Stimulated activated CD8-positive, alpha-beta memory T cell treated with anti-CD3 and anti-CD28 coated beads, Interleukin-7, amount 100 ng/mL, for 24 hours (primary cell): ENCODE measurements at regions not wholly inside any gene's neighbourhood (a gene's known extent, or its start where the extent isn't known, plus 50 kb on each side); places are given as distances from the start of the nearest gene placed in this dataset.

ENCODE experiments used
- DNase-seq: peaks from one replicate; pipeline ENCODE4 v3.0.0-alpha.2; 2020; ENCODE audit warnings: low read depth

DNA sequence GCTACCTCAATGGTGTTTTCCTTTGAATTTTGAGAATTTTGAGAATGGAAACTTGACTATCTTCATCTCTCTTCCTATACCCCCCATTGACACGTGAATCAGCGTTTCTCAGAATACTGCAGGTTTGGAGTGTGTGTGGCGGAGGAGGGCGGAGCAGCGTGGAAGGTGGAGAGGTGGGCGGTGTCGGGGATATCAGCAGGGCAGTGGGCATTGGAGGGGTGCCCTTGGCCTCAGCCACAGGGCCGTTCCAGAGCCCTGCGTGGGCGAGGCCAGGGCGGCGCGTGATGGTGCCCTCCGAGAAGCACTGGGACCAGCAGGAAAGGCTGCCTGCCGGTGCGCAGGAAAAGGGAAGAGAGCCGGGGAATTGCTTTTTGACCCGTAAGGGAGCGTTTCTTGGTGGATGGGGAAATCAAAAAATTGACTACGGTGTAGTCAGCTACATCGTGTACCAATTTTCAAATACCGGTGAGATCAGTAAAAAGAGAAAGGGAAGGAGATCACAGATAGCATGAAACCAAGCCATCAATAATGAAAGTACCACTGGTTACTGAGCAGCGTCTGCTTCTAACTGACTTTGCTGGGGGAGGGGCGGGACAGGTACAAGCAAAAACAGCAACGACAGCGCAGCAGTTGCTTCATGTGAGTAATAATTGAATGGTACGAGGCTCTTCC lies 82.7 kb upstream of the DUSP22 start:
- peak; percentile 33 for DNase-seq

GRCh38 chr6:210104-210456 lies 82.2 kb upstream of the DUSP22 start:
- no peak for DNase-seq

- DNase-seq = no peak
Measured at GRCh38 chr6:210778-211374, 81.4 kb upstream of the DUSP22 start.

GRCh38 chr6:211871-212497 lies 80.3 kb upstream of the DUSP22 start:
- DNase-seq = no peak

DNA sequence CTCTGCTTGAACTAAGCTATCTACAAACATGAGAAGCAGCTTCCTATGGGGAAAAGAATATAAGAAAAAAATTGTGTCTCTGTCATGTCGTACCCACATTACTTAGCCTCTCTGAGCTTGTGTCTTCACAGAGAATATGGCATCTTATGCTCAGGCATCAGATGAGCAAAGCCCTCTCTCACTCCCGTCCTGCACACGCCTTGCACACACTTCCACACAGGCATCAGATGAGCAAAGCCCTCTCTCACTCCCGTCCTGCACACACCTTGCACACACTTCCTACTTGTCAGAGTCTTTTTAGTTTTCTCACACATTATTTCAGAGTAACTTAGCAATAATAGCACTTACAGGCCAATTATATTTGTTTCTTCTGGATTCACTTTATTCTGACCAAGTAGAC lies 79.0 kb upstream of the DUSP22 start:
- no peak for DNase-seq

GRCh38 chr6:214428-214827 lies 77.9 kb upstream of the DUSP22 start:
- DNase-seq = no peak

GRCh38 chr6:215335-216034 lies 76.8 kb upstream of the DUSP22 start:
- DNase-seq = no peak

GRCh38 chr6:217048-217659 lies 75.1 kb upstream of the DUSP22 start:
- no peak for DNase-seq

DNA sequence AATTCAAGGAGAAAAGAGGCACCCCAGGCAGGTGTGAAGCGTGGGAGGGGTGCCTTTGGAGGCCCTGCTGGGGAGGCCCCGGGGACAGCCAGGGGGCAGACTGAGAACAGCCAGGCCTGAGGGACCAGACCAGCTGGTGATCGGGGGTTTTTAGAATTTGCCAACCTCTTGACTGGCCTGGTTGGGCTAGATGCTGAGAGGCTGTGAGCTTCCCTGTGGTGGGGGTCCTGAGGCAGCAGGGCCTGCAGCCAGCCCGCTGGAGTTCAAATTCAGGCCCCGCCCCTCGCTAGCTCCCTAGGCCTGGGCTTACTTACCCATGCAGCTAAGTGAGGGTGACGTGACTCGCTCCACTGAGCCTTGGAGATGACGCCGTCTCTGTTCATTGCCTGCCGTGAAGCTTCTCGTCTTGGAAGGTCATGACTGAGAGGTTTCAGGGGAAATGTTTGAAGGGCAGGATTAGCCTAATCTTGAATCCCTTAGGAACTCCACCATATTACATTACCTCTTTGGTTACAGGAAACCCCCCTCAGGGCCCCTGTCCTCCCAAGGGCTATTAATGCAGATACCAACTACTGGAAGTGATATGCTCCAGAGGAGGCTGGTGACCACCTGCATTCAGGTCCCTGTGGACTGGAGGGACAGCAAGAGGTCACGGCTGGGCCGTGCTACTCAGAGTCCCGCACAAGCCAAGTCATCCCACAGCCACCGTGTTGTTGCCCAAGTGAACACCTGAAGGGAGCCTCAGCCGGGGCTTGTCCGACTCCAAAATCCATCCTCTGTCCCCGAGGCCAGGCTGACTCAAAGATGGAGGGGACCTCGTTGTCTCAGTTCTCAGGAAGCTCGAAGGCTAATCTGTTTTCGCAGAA lies 73.9 kb upstream of the DUSP22 start:
- no peak for DNase-seq

GRCh38 chr6:219019-219570 lies 73.2 kb upstream of the DUSP22 start:
- no peak for DNase-seq

GRCh38 chr6:219641-220198 lies 72.6 kb upstream of the DUSP22 start:
- DNase-seq = no peak

GRCh38 chr6:220312-220711 lies 72.0 kb upstream of the DUSP22 start:
- DNase-seq = no peak

GRCh38 chr6:220721-221475 lies 71.4 kb upstream of the DUSP22 start:
- no peak for DNase-seq

DNA sequence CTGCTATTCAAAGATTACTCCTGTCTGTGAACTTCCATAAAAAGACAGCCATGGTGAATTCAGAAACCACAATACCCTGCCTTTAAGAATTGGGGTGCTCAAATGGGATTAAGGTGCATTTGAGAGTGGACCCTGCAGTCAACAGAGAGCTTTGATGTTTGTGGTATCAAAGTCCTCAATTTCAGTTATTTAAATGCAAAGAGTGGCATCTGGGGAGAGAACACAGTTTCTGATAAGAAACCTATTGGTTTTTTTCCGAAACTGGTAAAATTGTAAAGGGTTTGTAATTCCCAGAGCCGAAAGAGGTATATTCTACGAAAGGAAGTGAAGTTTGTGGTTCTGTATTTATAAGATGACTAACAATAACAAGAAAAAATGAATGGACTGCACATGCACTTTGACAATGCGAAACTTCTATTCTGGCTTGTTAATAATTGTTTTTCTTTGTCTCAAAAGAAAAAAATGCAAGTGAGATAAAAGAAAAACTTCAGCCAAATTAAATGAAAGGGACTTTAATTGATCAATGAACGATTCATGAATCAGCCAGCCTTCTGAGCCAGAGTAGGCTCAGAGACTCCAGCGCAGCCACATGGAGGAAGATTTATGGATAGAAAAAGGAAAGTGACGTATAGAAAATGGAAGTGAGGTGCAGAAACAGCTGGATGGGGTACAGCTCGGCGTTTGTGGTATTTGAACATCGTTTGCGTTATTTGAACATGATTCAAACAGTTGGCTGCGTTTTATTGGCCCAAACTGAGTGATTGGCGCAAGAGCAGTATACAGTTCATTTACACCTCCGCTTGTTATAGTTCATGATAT lies 70.5 kb upstream of the DUSP22 start:
- DNase-seq = no peak

- no peak for DNase-seq
Measured at GRCh38 chr6:222468-222867, 69.8 kb upstream of the DUSP22 start.

GRCh38 chr6:223136-223535 lies 69.2 kb upstream of the DUSP22 start:
- DNase-seq = no peak

- DNase-seq = no peak
Measured at GRCh38 chr6:223763-224162, 68.5 kb upstream of the DUSP22 start.

DNA sequence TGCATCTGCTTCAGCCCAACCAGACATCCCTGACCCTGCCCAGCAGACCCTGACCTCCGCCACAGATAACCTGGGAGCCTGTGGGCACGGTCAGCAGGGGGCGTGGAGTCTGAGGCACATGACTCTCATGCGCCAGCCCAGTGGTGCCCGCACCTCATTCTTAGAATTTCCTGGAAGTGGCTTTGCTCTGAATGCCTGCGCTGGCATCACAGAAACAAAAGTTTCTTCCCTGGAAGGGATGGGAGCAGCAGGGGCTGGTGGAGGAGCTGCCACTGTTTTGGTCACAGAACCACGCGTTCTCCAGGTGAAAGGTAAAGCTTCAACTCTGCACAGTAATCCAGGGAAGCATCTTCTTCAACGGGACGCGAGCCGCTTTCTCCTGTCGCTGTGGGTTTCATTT lies 67.9 kb upstream of the DUSP22 start:
- DNase-seq = no peak

DNA sequence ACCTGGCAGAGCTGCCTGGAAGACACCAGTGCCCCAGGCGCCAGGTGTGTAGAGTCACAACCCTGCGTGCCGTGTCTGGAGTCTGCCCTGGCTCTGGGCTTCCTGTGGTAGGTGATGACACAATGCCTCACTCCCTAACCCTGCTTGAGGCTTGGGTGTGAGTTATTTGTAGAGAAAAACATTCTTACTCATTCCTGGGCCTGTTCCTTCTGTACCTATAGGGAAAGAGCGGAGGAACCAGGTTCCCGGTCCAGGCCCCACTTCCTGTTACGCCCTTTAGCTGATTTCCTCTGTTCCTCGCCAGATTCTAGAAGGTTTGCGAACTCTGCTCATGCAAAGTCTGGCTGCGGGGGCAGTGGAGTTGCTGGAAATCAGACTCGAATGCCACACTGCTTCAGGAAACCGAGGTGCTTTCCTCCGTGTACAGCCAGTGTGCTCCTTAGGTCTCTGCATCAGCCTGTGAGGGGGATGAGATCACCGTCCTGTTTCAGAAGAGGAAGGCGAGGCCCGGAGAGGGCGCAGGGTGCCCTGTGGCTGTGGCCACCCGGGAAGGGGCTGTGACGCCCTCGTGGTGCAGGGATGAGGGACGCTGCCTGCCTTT lies 67.1 kb upstream of the DUSP22 start:
- DNase-seq = peak; percentile 27
